Left cardiac atrium (tissue), 4 donors: ENCODE measurements at regions not wholly inside any gene's neighbourhood (a gene's known extent, or its start where the extent isn't known, plus 50 kb on each side); places are given as distances from the start of the nearest gene placed in this dataset.

Experiments used
- ATAC-seq, 2 donors: fragments of 200-7000 bp; cut with Tn5 transposase; one replicate each; pipeline ENCODE4 v1.9.1; 2020; ENCODE audit warnings: mild to moderate bottlenecking in 2 of 2, moderate library complexity in 2 of 2
- DNase-seq: peaks from one replicate; pipeline ENCODE4 v3.0.0-alpha.2; 2020
- intact Hi-C, 2 donors: fragments of 100-400 bp; cut with DNase I; formaldehyde crosslinking; loops; one replicate each; pipeline versions ENCODE4 v1.14.1 to v1.15.1; 2022 to 2023
- donor health status: DM: no; HTN: yes; CAD: no.
- donor health status: DM: no; HTN: yes; CAD: no; lungs with severe emphysema.
- donor health status: DM: yes; HTN: yes; CAD: no.
- donor health status: Dilated cardiomyopathy.

DNA sequence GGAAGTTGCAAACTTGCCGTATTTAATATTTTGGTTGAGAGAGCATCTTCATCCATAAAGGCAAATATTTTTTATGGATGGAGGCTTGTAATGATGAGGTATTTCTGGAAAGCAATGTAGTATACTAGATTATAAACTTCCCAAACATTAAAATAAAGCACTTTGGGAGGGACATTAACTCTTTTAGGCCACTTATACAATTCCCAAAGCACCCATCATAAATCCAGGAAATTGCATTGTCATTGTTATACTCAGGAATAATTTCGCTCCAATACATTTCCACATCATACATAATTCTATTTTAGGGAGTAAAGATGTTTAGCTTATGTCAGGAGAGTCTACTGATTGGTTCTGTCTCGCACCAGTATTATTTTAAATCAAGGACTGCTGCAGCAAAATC, 212.7 kb upstream of the MKI67 start:
- intact Hi-C loops = loop anchor here in 1 of 2 donors (10.0 kb wide), 1 partner anchor 76 kb away; no protein-coding TSS in a partner anchor
- ATAC-seq (no peak), DNase-seq (no peak)

DNA sequence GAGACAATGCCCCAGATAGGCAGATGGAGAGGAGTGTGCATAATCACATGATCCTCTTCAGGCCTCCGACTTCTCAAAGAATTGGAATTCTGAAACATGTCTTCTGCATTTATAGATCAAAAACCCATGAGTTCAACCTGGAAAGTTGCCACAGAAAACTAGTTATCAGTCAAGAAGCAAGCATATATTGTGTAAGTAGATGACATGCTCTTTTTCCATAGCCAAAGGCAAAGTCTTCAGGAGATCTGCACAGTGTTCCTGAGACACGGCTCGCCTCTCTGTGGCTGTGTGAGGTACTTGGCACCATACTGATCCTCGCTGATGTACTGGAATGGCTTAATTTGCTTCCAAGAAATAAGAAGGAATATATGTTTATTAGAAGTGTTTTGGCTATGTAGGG, 213.5 kb upstream of the MKI67 start:
- ATAC-seq (no peak), DNase-seq (no peak)
- intact Hi-C loops = loop anchor here in 1 of 2 donors (10.0 kb wide), 1 partner anchor 75 kb away; no protein-coding TSS in a partner anchor

- intact Hi-C loops = no loop called here
- no peak for ATAC-seq
- no peak for DNase-seq
Observed at GRCh38 chr10:128345353-128345752, 219.1 kb upstream of the MKI67 start.

DNA sequence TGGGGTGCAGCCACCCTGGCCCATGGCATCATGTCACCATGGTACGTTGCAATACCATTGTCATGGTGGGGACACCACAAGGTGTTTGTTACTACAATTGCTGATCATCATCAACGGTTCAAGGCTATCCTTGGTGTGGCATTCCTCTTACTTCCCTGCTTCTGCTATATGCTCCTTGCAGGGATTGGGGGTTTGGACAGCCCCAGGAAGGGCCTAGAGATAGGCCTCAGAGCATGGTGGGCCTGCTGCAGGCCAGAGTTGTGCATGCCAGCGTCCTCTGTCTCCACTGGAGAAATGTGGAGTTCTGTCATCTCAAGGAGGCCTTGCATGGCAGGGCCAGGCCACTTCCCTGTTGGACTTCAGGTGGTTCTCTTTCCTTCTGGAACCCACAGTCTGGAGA, 234.6 kb upstream of the MKI67 start:
- intact Hi-C loops = no loop called here
- no peak for ATAC-seq
- DNase-seq = no peak

- ATAC-seq (no peak), DNase-seq (no peak)
- intact Hi-C loops = no loop called here
Observed at GRCh38 chr10:128361487-128361886, 235.3 kb upstream of the MKI67 start.

DNA sequence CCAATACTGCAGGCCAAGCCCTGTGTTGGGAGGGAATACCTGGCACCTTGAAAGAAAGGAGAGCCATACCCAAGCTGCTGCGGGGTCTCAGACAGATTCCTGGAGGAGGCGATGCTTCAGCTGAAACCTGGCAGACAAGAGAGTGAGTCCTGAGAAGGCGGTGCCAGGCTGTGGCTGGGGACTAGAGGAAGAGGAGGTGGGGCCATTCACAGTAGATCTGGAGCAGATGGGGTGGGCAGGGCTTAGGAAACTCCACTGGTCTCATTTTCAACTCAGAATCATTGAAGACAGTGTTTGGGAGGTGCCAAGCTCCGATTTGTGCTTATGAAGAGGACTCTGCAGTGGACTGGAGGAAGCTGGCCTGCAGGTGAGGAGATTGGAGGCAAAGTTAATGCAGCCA, 236.3 kb upstream of the MKI67 start:
- ATAC-seq = no peak
- intact Hi-C loops = no loop called here
- no peak for DNase-seq

- ATAC-seq (no peak), DNase-seq (no peak)
- intact Hi-C loops = no loop called here
Observed at GRCh38 chr10:128364631-128365030, 238.4 kb upstream of the MKI67 start.

- intact Hi-C loops = no loop called here
- ATAC-seq (no peak), DNase-seq (no peak)
Observed at GRCh38 chr10:128365156-128365725, 239.0 kb upstream of the MKI67 start.

- intact Hi-C loops = no loop called here
- ATAC-seq = no peak
- no peak for DNase-seq
Observed at GRCh38 chr10:128367807-128368206, 241.6 kb upstream of the MKI67 start.

GRCh38 chr10:128369101-128369650, 243.0 kb upstream of the MKI67 start:
- ATAC-seq (no peak), DNase-seq (no peak)
- intact Hi-C loops = no loop called here

DNA sequence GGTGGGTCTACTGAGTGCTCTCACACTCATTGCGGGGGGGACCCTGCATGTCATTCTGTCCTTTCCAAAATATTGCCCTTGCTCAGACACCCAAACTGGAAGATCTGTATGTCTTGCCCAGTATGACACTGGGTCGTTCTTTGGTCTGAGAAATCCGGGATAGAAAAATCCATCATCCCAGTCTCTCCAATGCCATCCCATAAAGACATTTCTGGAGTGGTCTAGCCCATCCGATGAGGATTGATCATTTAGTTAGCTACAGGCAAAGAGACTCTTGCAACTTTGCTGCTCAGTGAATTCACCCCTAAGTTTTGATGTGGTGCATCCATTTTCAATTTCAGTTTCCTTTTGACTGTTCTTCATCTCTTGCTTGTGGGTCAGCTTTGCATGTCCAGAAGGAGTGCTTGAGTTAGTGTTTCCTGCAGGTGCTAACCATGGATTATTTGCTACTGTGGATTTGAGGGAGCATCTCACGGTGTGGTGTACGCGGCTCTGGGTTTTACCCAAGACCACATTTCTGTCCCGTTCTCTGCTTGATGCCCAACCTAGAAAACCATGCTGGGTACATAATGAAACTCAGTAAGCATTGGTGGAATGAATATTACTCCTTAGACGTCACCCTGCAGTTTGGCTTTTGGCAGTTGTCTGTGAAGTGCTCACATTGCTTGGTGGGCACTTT, 247.0 kb upstream of the MKI67 start:
- ATAC-seq = no peak
- intact Hi-C loops = no loop called here

GRCh38 chr10:128373831-128374230, 247.6 kb upstream of the MKI67 start:
- ATAC-seq = no peak
- intact Hi-C loops = no loop called here

More for the DNA sequence above, 247.0 kb upstream of the MKI67 start:
- no peak for DNase-seq

DNA sequence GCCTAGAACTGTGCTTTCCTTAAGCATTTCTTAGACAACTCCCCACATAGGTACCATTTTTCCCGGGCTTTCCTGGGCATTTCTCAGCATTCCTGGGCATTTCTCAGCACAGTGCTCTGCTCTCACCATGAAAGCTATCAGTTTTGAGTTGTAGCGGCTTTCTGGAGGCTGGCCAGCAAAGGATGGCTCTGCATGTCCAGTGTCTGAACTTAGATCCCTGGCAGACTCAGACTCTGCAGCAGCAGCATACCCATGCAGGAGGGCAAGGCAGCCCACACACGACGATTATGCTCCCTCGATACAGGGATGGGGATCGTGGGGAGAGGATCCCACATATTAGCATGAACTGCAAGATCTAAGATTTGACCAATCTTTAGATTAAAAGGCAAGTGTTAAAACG, 248.9 kb upstream of the MKI67 start:
- DNase-seq = peak; percentile 34
- intact Hi-C loops = loop anchor here in 1 of 2 donors (5.0 kb wide), 1 partner anchor 53 kb away; no protein-coding TSS in a partner anchor
- ATAC-seq = no peak

More at GRCh38 chr10:128373831-128374230, 247.6 kb upstream of the MKI67 start:
- no peak for DNase-seq

DNA sequence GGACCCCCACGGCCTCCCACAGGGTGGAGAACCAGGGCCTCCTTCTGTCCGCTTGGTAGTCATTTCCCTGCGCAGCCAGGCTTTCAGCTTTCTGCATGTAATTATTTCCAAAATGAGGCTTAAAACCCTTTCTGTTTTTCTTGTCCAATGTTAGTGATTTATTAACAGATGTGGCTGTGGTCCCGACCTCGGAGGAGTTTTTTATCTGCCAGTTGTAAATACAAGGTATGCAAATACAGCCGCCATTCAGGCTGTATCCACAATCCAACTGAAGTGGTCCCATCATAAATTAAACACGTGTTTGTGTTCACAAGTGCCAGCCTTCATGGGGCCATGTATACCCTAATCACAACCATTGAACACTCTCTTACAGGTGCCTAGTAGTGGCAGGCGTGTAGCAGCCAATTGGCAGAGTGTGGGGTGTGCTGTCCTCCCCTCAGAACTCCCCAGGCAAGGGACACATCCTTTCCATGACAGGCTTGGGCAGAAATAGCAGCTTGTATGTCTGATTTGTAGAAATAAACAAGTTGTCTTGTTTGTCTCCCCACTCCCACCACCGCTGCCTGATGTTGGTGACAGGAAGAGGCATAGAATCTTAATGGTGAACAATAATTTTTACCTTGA, 251.3 kb upstream of the MKI67 start:
- ATAC-seq = no peak
- no peak for DNase-seq
- intact Hi-C loops = loop anchor here in 1 of 2 donors (5.0 kb wide), 1 partner anchor 55 kb away; no protein-coding TSS in a partner anchor

DNA sequence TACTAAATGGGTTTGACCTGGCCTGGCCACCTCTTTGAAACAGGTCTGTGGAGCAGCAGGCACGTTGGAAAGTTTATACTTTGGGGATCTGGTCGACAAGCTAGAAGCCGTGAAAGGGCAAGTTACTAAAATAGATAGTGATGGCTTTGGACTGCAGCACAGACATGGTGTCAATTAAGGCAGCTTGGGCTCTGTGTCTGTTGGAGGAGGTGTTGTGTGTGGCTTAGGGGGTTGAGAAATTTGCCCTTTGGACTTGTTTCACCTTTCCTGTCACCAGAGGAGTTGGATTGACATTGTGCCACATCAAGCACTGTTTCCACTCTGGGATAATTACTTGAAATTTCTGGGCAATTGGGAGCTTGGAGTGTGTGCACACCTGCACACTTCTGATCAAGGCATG, 251.8 kb upstream of the MKI67 start:
- ATAC-seq (peak; percentile 38 to 55), DNase-seq (no peak)
- intact Hi-C loops = loop anchor here in 1 of 2 donors (5.0 kb wide), 1 partner anchor 56 kb away; no protein-coding TSS in a partner anchor

DNA sequence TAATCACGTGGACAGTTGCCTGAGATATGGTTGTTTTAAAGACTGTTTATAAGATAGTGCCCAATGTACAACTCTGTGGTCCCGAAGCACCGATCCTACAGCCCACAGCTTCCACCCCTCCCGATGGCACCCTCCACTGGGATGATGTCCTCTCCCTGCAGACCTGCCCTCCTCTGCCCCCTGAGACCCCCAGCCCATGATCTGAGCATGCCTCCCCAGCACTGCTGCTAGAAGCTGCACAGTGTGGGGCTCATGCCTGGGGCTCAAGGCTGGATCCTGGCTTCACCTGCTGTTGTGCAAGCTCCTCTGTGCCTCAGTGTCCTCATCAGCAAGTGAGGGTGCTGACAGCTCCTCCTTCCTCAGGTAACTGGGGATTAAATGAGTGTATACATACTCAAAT, 254.7 kb upstream of the MKI67 start:
- intact Hi-C loops = no loop called here
- no peak for DNase-seq
- ATAC-seq = no peak

GRCh38 chr10:128382225-128382624, 256.0 kb upstream of the MKI67 start:
- DNase-seq (peak; percentile 29), ATAC-seq (peak in 1 of 2 donors; percentile 59)
- intact Hi-C loops = no loop called here

DNA sequence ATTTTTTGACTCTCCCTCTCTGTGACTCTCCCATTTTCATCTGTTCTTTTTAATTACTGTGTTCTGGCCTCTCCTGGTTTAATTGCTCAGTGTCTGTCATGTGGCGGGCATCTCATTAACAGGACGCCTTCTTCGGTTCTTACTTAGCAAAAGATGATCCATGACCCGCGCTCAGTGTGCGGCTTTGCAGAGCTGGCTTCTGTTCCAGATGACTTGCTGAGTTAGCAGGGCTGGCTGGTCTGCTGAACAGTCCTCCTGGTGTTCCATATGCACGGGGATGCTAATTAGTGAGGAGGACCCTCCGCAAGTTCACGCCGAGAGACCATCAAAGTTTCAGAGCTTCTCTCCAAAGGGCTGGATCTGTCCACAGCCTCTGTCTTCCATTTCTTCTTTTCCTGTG, 258.6 kb upstream of the MKI67 start:
- intact Hi-C loops = no loop called here
- ATAC-seq (no peak), DNase-seq (no peak)

- DNase-seq = no peak
- intact Hi-C loops = no loop called here
- no peak for ATAC-seq
Observed at GRCh38 chr10:128386231-128386630, 260.0 kb upstream of the MKI67 start.
